Hypothalamus (tissue), 51 donors: ENCODE measurements at regions not wholly inside any gene's neighbourhood (a gene's known extent, or its start where the extent isn't known, plus 50 kb on each side); places are given as distances from the start of the nearest gene placed in this dataset.
A peak's percentile ranks its signal among the peaks of the same experiment; 100 is the strongest.
"Not testable (repeated sequence)": the region's sequence is repeated elsewhere in the genome, so short reads cannot be mapped to it uniquely, and the experiment has no call there.

ENCODE experiments used
- DNase-seq, 51 donors: peaks; one replicate each; lab custom pipeline; 2025; lab: John Stamatoyannopoulos, UW

DNA sequence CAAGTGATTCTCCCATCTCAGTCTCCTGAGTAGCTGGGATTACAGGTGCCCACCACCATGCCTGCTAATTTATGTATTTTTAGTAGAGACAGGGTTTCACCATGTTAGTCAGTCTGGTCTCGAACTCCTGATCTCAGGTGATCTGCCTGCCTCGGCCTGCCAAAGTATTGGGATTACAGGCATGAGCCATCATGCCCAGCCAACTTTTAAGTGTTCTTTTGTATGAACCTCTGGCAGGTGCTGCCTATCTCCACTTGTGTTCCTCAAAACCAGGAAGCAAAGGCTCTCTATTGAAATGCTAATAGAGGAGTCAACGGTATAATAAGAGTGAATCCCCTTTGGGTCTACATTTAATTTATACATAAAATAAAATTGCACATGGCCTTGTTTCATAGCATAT, 1212.0 kb downstream of the VRK1 start:
- DNase-seq, result not testable (repeated sequence)

DNA sequence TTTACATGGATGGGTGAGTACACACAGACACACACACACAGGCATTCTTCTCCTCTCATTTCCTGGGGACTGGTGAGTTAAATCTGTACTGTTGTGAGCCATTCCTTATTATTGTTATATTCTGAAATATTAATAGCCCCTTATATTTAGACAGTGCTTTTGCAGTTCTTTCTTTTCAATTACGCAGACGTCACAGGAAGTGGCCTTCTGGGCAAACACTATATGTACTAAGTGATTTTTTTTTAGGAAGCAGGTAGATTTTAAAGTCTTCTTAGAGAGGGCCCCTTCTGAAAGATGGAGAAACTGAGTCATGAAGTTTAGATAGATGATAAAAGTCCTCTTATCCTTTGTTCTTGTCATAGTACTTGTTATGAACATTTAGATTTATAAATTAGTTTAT, 1213.6 kb downstream of the VRK1 start:
- no peak for DNase-seq

DNA sequence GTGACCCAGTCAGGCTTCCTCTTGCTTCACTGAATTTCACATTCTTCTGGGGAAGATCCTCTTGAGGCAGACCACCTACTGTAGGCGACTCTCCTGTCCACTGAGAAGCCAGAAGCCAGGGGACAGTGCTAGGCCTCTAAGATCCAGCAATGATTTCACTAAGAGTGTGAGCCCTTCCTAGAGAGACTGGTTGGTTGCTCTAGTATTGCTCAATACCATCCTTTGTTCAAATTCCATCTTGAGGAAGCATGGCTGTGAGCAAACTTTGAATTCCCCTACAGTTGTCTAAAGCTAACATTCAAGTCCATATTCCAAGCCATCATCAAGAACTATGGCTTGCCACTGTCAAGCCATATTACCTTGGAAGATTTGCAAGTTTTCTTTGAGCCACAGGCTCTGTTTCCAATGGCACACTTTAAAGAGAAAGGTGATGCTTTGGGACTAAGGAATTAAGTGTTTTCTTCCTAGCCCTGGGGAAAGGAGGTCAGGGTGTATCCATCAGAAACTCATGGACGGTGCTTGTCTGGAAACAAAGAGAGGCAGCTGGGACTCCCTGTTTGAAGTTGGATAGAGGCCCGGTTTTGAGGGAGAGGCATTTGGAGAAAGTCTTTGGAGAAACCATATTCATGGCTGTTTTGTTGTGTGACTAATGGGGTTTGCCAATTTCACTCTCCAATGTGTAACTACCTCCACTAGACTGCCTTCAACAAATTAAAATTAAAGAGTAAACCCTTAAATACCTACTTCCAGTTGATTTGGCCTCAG, 1217.9 kb downstream of the VRK1 start:
- no peak for DNase-seq

DNA sequence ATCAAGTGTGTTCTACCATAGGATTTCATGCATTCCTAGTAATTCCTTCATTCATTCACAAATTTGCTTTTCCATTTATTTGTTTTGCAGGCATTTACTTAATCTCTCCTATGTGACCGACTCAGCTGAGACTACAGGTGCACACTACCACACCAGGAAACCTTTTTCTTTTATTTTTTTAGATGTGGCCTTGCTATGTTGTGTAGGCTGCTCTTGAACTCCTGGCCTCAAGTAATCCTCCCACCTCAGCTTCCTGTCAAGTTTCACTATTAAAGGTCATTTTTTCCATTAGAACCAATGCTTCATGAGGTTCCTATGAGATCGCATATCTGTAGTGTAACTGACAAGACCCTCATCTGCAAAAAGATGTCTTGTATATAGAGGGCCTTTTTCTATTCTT, 1218.7 kb downstream of the VRK1 start:
- no peak for DNase-seq

DNA sequence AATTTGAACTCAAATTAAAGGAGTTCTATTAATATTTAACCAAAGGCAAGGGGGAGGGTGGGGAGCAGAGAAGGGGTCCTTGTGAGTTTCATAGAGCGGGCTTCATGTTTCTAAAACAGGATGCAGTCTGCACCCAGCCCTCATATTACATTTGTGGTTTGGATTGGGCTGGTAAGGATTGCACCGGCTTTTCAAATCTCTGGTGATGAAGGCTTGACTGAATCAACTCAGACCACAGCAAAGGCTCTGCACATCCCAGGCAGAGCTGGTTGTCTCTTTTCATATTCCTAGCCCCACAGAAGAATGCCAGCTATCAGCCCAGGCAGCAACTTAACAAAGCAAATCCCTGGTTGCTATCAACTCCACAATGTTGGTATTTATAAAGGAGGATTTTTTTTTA, 1221.4 kb downstream of the VRK1 start:
- no peak for DNase-seq

DNA sequence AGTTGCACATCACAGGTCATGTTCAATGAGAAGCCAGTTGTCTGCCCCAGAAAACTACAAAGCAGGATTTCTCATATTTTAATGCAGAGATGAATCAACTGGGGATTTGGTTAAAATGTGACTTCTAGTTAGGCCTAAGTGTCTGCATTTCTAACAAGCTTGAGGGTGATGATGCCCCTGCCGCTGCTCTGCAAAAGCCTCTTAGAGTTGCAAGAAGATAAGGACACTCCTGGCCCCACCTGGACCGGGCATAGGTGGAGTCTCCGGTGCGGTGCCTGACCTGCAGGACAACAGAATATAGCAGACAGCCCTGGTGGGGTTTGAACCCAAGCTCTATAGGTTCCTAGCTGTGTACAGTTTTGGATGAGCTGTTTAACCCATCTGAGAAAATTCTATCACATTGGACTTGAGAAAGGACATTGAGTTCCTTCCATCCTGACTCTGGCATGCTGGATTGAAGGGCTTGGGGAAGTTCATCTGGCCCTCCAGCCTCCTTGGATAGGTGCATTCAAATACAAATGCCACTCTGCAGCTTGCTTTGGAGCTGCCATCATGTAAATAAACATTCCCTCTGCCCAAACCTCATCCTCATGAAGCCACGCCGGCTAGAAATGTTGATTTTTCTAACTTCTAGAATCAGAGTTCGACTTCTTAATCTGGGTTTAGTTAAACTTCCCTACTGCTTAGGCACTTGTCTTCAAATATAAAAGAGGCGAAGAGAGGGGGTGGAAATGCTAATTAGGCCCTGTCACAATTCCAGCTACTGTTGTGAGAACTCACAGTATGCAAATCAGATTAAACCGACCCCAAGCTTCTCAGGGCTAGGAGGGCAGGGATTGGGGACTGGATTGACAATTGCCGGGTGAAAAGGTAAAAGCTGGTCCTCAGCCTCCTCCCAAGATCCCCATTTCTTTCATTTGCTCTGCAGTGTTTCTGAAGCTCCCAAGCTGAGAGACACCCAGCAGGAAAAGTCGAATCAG, 1225.6 kb downstream of the VRK1 start:
- peak in 2 of 51 donors; percentile 2 to 36 for DNase-seq

DNA sequence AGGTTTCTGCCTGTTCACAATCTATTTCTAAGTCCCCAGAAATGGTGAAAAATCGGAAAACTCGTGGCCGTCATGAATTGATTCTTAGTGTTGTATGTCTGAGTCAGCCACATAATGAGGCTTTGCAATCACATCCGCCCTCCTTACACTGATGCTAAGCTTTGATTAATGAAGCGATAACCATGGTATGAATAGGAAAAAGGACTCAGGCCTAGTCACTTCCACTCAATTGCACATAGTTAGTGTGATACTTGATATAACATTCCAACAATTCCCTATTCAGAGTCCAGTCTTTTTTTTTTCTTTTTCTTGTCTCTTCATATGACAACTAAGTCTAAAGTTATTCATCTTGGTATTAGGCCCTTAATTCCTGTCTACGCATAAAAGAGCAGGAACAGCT, 1231.0 kb downstream of the VRK1 start:
- DNase-seq, result no peak

DNA sequence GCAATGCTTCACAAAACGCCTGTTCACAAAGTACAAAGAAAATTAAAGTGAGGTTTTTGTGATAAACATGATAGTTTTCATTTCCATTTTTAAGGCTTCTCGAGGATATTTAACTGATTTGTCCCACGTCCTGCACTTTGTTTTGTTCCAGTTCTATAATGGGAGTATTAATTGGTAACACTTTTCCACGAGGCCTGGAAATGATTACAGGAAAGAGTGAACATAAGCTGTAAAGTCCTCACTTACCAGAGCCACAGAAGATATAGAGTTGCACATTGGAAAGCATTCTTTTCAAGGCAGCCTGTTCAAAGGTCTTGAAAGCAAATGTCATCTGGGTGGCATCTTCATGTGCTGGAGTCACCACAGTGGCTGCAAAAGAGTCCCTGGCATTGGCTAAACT, 1236.6 kb downstream of the BCL11B start:
- no peak for DNase-seq

DNA sequence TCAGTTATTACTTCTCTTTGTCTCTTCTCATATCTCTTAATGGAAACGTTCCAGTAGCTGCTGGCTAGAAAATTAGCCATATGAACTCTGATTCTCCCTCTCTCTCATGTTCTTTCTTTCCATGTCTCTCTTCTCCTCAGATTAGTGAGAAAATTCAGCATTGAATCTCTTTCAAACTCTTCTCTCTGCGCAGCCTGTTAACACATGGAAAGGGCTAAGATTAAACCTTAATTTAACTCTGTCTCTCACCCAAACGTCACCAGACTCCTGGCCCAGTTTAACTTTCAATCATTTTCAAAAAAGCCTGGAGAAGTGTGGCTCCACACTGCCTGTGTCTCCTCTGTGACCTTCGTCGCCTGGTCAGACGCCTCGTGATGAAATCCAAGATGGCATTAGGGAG, 1234.2 kb downstream of the BCL11B start:
- no peak for DNase-seq

DNA sequence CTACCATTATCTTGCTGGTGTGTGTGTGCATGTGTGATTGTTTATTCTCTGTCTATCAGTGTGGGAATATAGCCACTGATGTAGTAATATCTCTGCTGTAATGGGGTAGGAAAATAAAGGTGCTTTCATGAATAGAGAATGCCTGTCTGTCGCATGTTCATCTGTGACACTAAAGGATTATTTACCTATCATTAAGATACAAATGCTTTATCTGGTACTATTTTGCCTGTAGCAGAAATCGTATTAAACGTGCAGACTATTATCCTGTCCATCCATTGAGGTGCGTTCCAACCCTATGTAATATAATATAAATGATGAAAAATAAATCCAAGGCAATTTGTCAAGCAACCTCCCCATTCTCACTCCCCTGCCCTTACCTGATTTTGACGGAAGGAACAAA, 1215.1 kb downstream of the BCL11B start:
- DNase-seq, result no peak

DNA sequence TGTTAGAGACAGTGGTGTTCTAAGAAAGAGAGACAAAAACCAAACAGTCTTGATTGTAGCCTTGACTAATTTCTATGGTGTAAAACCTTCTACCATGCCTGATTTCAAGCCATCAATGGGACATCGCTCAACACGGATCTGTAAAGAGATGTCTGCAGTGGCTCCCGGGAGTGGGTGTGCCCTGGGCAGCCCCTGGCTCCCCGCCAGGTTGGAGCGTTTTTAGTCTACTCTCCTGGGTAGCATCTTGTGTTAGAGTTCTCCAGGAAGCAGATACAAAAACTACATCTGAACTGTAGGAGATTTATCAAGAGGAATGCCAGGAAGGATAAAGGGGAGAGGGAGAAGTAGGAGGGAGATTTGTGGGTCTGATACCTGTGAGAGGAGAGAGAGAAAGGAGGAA, 1212.9 kb downstream of the BCL11B start:
- no peak for DNase-seq

DNA sequence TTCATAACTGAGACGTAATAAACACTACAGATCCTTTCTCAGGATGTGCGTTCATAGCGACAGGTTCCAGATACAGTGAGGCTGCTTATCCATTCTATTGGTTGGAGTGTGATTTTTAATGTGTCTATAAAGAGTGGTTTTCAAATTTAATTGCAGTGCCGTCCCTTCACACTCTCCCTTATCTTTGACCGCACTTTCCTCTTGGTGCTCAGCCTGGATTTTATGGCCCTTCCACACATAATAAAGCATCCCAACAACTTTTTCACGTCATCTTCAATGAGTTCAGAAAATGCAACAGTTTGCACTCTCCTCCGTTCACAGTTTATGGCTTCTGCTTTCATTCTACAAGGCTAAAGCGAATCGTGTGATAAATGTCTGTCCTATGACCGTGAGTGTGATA, 1209.9 kb downstream of the BCL11B start:
- DNase-seq, result no peak

DNA sequence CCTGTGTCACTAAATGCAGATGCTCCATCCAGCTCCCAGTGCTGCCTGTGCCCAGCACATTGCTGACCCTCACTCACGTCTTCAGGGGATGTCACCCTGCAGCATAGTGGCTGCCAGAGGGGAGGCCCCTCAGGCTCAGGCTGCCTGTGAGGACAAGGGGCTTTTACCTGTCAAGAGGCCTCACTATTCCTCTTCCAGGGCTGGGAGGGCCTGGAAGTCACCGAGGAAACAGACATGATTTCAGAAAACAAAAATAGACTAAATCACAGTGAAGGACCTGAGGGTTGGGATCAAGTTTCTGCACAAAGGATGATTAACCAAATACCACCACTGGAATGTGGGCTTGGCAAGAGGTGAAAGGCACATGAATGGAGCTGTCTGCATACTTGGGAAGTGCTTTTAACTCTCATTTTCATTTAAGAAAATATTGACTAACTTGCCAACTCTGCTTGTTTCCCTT, 1202.3 kb downstream of the BCL11B start:
- no peak for DNase-seq

DNA sequence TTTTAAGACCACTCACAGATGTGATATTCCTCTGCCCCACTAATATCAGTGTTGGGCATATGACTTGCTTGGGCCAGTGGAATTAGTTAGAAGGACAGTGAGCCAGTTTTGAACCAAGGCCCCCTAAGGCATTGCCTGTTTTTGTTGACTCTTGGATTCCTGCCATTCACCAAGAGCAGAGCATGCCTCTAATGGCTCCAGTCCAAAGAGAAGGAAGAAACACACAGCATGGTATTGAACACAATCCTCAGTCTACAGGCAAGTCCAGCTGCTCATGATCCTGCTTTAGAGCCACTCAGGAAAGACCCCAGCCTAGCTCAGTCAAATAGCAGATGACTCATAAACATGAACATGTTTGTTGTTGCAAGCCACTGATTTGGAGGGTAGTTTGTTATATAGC, 1201.5 kb downstream of the BCL11B start:
- DNase-seq, result no peak

DNA sequence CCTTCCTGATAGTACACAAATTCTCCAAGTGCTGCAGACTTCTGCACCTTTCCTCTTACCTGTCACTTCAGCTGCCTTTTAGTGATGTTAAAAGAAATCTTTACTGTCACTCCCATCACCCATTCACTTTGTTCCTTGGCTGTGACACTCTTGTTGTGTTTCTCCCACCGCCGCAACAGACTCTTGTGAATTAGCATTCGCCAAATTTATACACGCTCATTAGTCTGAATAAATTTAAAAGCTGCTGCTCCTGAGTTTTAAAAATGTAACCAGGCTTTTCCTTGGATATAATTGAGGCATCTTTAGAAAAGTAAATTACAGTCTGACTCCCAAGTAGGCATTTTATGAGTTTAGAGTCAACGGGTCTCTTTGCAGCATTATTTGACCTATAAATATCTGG, 1197.9 kb downstream of the BCL11B start:
- peak in 1 of 51 donors; percentile 0 for DNase-seq

DNA sequence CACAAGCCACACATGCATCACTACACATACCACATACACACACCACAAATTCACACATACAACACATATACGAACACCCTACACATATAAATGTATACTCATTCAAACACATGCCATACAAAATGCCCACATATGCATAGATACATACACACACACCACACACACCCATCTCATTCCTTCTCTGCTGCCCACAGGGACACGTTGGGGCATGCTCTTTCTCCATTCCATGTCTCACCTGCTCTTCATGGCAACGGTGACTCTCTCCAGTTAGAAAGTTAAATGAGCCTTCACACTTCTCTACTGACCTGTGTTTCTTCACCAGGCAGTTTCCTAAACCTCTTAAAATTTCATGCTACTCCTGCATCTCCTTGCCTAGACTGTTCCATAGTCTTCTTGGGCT, 1194.8 kb downstream of the BCL11B start:
- no peak for DNase-seq

DNA sequence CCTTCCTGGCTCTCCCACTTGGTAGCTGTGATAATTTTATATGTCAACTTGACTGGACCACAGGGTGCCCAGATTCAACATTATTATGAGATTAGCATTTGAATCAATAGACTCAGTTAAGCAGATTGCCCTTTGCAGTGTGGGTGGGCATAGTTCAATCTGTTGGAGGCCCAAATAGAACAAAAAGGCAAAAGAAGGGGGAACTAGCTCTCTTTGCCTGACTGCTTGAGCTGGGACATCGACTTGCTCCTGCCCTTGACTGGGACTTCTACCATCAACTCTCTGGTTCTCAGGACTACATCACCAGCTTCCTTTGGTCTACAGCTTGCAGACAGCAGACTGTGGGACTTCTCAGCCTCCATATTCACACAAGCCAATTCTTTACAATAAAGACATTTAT, 1189.2 kb downstream of the BCL11B start:
- no peak for DNase-seq

DNA sequence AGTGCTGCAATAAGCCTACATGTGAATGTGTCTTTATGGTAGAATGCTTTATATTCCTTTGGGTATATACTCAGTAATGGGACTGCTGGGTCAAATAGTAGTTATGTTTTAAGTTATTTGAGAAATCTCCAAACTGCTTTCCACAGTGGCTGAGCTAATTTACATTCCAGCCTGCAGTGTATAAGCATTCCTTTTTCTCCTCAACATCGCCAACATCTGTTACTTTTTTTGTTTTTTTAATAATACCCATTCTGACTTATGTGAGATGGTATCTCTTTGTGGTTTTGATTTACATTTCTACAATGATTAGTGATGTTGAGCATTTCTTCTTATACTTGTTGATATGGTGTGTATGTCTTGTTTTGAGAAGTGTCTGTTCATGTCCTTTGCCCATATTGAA, 1186.2 kb downstream of the BCL11B start:
- no peak for DNase-seq

DNA sequence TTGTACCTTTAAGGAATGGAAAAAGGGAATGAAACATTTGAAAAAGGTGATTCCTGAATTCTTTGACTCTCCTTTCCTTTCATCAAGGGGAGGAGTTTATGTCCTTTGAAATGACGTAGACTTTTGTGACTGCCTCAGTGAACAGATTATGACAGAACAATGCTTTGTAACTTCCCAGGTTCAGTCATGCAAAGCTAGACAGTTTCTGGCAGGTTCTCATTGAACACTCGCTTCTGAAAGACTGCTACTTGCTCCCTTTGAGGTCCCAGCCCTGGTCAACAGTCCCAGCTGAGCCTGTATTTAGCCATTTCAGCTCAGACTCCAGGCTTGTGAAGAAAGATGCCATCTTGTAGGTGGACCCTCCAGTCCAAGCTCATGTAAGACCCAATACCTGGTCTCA, 1178.9 kb downstream of the BCL11B start:
- no peak for DNase-seq

DNA sequence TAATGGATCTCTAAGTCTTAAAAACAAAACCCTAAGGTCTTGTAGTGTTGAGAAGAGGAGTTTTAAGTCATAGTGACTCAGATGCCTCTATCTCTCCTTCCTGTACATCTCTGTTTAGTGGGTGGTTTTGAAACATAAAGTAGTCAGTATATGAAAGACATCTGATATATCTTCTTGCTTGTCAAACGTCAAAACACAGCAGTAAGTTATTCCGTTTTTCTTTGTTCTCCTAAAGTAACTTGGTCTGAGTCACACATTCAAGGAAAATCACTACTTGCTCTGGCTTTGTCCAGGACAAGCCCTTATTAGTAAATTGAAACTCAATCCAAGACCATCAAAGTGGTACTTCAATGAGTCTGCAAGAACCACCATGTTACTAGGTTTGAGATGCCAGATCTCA, 1172.5 kb downstream of the BCL11B start:
- no peak for DNase-seq

DNA sequence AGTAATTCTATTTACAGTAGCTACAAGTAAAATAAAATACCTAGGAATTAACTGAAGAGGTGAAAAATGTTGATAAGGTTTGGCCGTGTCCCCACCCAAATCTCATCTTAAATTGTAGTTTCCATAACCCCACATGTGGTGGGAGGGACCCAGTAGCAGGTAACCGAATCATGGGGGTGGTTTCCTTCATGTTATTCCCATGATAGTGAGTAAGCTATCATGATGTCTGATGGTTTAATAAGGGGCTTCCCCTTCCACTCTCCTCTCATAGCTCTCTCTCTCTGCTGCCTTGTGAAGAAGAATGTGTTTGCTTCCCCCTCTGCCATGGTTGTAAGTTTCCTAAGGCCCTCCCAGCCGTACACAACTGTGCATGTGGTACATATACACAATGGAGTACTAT, 1170.7 kb downstream of the BCL11B start:
- no peak for DNase-seq

DNA sequence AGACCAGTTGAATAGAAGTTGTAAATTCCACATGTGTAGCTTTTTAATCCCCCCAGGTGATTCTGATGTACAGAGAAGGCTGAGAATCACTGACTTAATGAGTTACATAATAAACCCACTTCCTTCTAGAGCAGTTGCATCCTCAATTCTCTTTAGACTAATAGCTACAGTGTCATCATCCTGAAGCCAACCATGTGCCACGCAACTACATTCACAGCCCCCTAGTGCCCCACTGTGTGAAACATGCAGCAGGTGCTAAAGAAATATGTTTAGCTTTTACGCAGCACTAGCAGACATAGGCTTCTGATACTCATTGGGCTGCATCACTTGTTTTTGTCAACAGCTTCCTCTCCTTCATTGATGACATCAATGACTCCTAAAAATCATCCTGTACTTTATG, 1168.3 kb downstream of the BCL11B start:
- DNase-seq, result no peak
